Neural progenitor cell (in vitro differentiated cells): ENCODE measurements at regions not wholly inside any gene's neighbourhood (a gene's known extent, or its start where the extent isn't known, plus 50 kb on each side); places are given as distances from the start of the nearest gene placed in this dataset.

Experiments used
- DNase-seq: peaks from one replicate; pipeline ENCODE4 v3.0.0-alpha.2; 2016; ENCODE audit warnings: low spot score
- H2AFZ ChIP-seq: fragments of 200-600 bp; sonication (generic); replicated peaks from 2 replicates; pipeline ENCODE4 v1.6.1; 2016; ENCODE audit warnings: antibody characterized with exemption
- H3F3A ChIP-seq: fragments of 200-600 bp; sonication (generic); 2 replicates; pipeline ENCODE4 v1.6.1; 2016; ENCODE audit warnings: antibody characterized with exemption, low read depth
- H3K27ac ChIP-seq: fragments of 200-600 bp; sonication (generic); 2 replicates; pipeline ENCODE4 v1.5.1; 2016; ENCODE audit warnings: mild to moderate bottlenecking
- H3K27me3 ChIP-seq: fragments of 200-600 bp; sonication (generic); 2 replicates; pipeline ENCODE4 v1.6.1; 2016; ENCODE audit warnings: mild to moderate bottlenecking, moderate library complexity
- H3K36me3 ChIP-seq: fragments of 200-600 bp; sonication (generic); 2 replicates; pipeline ENCODE4 v1.5.1; 2016
- H3K4me1 ChIP-seq: fragments of 200-600 bp; sonication (generic); 2 replicates; pipeline ENCODE4 v1.6.1; 2016; ENCODE audit warnings: mixed run types
- H3K4me2 ChIP-seq: fragments of 200-600 bp; sonication (generic); 2 replicates; pipeline ENCODE4 v1.6.1; 2016
- H3K4me3 ChIP-seq: fragments of 200-600 bp; sonication (generic); 2 replicates; pipeline ENCODE4 v1.5.1; 2016
- H3K79me2 ChIP-seq: fragments of 200-600 bp; sonication (generic); 2 replicates; pipeline ENCODE4 v1.6.1; 2016; ENCODE audit warnings: low read depth
- H3K9ac ChIP-seq: fragments of 200-600 bp; sonication (generic); 2 replicates; pipeline ENCODE4 v1.6.1; 2016
- H3K9me3 ChIP-seq: fragments of 200-600 bp; sonication (generic); 2 replicates; pipeline ENCODE4 v1.5.1; 2016; ENCODE audit warnings: low read depth
- H4K20me1 ChIP-seq: fragments of 200-600 bp; sonication (generic); 2 replicates; pipeline ENCODE4 v1.6.1; 2016; ENCODE audit warnings: low read depth
- H3K27ac Mint-ChIP-seq: 3 replicates; pipeline ENCODE4 v1.8.0; 2021; ENCODE audit warnings: mixed read lengths
- H3K27me3 Mint-ChIP-seq: 2 replicates; pipeline ENCODE4 v1.8.0; 2022; ENCODE audit warnings: low read depth, mild to moderate bottlenecking, inconsistent platforms, moderate library complexity, mixed read lengths; ENCODE audit not compliant: insufficient read depth
- H3K36me3 Mint-ChIP-seq: 3 replicates; pipeline ENCODE4 v1.8.0; 2021; ENCODE audit warnings: mixed read lengths
- H3K4me1 Mint-ChIP-seq: 3 replicates; pipeline ENCODE4 v1.8.0; 2021; ENCODE audit warnings: mixed read lengths
- H3K4me3 Mint-ChIP-seq: 3 replicates; pipeline ENCODE4 v1.8.0; 2021; ENCODE audit warnings: mild to moderate bottlenecking, moderate library complexity, mixed read lengths
- H3K9me3 Mint-ChIP-seq: 3 replicates; pipeline ENCODE4 v1.8.0; 2020; ENCODE audit warnings: mixed read lengths
- EZH2 ChIP-seq: fragments of 200-600 bp; sonication (generic); IDR thresholded peaks from 2 replicates; pipeline ENCODE4 v1.6.1; 2017; ENCODE audit warnings: antibody characterized with exemption, mild to moderate bottlenecking, moderate library complexity
- EZH2phosphoT487 ChIP-seq: fragments of 200-600 bp; sonication (generic); IDR thresholded peaks from 2 replicates; pipeline ENCODE4 v1.6.1; 2017; ENCODE audit warnings: antibody characterized with exemption
- TF ChIP-seq, protein P1 (sequence below): fragments of 200-600 bp; sonication (generic); IDR thresholded peaks from 2 replicates; pipeline ENCODE4 v1.5.1; 2017; ENCODE audit warnings: antibody characterized with exemption, mild to moderate bottlenecking

DNA sequence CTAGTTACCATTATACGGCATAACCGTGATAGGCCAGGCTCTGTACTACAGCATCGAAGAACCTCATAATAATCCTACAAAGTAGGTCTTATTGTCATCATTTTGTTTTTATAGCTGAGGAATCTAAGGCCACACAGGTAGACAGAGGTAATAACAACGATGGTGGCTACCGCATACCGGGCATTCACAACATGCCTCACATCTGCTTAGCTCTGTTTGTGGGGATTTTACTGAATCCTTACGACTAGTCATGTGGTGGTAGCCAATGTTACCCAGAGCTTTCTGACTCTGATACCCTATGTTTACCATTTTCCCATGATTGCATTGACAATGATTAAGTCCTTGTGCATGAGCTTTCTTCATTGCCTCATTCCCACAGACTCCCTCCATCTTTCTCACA is 269.4 kb downstream of the TCF7L2 start:
- Histone ChIP-seq H3F3A (no peaks in the 10 kb centered on the region), H3K9me3 (no peaks in the 10 kb centered on the region), H3K4me3 (no peak overlapping the region), H3K27ac (no peak overlapping the region), H3K36me3 (no peaks in the 10 kb centered on the region), H3K4me2 (no peak overlapping the region), H4K20me1 (no peaks in the 10 kb centered on the region), H3K9ac (no peak overlapping the region), H3K27me3 (no peaks in the 10 kb centered on the region), H3K4me1 (no peaks in the 10 kb centered on the region), H3K79me2 (no peaks in the 10 kb centered on the region), H2AFZ (no peak overlapping the region)
- Mint-ChIP-seq H3K27me3 (peaks cover 3% of the 10 kb centered on the region), H3K4me3 (no peak overlapping the region), H3K36me3 (no peaks in the 10 kb centered on the region), H3K4me1 (no peaks in the 10 kb centered on the region), H3K27ac (no peak overlapping the region), H3K9me3 (peaks cover 6% of the 10 kb centered on the region)
- TF ChIP-seq, protein P1, sequence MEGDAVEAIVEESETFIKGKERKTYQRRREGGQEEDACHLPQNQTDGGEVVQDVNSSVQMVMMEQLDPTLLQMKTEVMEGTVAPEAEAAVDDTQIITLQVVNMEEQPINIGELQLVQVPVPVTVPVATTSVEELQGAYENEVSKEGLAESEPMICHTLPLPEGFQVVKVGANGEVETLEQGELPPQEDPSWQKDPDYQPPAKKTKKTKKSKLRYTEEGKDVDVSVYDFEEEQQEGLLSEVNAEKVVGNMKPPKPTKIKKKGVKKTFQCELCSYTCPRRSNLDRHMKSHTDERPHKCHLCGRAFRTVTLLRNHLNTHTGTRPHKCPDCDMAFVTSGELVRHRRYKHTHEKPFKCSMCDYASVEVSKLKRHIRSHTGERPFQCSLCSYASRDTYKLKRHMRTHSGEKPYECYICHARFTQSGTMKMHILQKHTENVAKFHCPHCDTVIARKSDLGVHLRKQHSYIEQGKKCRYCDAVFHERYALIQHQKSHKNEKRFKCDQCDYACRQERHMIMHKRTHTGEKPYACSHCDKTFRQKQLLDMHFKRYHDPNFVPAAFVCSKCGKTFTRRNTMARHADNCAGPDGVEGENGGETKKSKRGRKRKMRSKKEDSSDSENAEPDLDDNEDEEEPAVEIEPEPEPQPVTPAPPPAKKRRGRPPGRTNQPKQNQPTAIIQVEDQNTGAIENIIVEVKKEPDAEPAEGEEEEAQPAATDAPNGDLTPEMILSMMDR: no peak
- TF ChIP-seq EZH2 (no peak), EZH2phosphoT487 (no peak)
- no peak for DNase-seq

DNA sequence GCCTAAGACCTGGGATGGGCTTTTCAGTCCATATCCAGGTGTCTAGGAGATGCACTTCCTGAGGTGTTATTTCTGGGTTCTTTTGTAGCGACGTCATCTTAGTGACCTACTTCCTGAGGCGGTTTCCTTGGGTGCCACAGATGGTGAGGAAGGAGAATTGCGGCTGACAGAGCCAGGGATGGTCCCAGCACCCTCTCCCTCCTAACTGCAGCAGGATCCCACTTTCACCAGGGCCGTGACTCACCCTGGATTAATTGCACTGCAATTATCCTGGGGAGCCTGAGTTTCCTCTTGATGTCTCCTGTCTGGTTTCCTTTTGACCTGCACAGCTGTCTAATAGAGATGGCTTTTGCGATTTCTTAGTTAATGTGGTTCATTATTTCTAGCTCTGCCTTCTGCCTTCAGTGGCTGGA is 271.7 kb downstream of the TCF7L2 start:
- H3K9me3 Mint-ChIP-seq: peaks cover 3% of the 10 kb centered on the region
- no peak overlapping the region for H3K4me2 ChIP-seq
- peak overlapping the region; percentile 39 for H3K27ac Mint-ChIP-seq

DNA sequence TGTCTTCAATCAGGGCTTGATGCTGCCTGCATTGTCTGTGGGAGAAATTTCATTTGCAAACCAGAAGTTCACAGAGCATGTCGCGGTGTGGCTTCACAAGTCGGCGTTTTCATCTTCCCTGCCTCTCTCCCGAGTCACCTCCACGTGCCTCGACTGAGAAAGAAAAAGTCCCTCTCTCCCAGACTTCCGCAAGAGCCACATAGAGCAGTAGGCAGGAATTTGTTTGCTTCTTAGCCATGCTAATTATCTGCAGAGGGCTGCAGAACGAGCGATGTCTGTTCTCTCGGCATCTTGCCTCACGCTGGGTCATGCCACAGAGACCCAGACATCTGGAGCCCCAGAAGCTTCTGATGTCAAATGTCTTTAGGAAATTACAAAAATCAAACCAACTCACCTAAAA is 272.2 kb downstream of the TCF7L2 start:
- DNase-seq: no peak
- peak overlapping the region; percentile 61 for H2AFZ ChIP-seq
- H3K27ac Mint-ChIP-seq: no peak overlapping the region

More for the DNA sequence above, 271.7 kb downstream of the TCF7L2 start:
- no peak for DNase-seq
- Histone ChIP-seq H3K9me3 (no peaks in the 10 kb centered on the region), H3F3A (no peaks in the 10 kb centered on the region), H3K27ac (no peak overlapping the region), H3K79me2 (no peaks in the 10 kb centered on the region), H4K20me1 (no peaks in the 10 kb centered on the region), H2AFZ (peak overlapping the region; percentile 61), H3K4me3 (no peak overlapping the region), H3K36me3 (no peaks in the 10 kb centered on the region), H3K27me3 (no peaks in the 10 kb centered on the region), H3K9ac (no peak overlapping the region), H3K4me1 (no peaks in the 10 kb centered on the region)
- TF ChIP-seq, protein P1: no peak
- TF ChIP-seq EZH2phosphoT487 (no peak), EZH2 (no peak)
- H3K4me3 Mint-ChIP-seq: no peak overlapping the region
- peaks cover 3% of the 10 kb centered on the region for H3K27me3 Mint-ChIP-seq
- H3K4me1 Mint-ChIP-seq: no peaks in the 10 kb centered on the region
- H3K36me3 Mint-ChIP-seq: no peaks in the 10 kb centered on the region

More for the DNA sequence above, 272.2 kb downstream of the TCF7L2 start:
- no peaks in the 10 kb centered on the region for H3K36me3 Mint-ChIP-seq
- no peaks in the 10 kb centered on the region for H3K79me2 ChIP-seq
- no peak overlapping the region for H3K4me2 ChIP-seq
- no peaks in the 10 kb centered on the region for H3K36me3 ChIP-seq
- H3K9me3 Mint-ChIP-seq: peaks cover 3% of the 10 kb centered on the region
- H3K4me3 ChIP-seq: no peak overlapping the region
- no peaks in the 10 kb centered on the region for H3K27me3 ChIP-seq
- H3K4me1 ChIP-seq: no peaks in the 10 kb centered on the region
- H4K20me1 ChIP-seq: no peaks in the 10 kb centered on the region
- H3F3A ChIP-seq: no peaks in the 10 kb centered on the region
- no peak overlapping the region for H3K27ac ChIP-seq
- H3K9me3 ChIP-seq: no peaks in the 10 kb centered on the region
- H3K4me1 Mint-ChIP-seq: no peaks in the 10 kb centered on the region
- H3K4me3 Mint-ChIP-seq: no peak overlapping the region
- H3K27me3 Mint-ChIP-seq: peaks cover 3% of the 10 kb centered on the region
- TF ChIP-seq EZH2 (no peak), EZH2phosphoT487 (no peak)
- TF ChIP-seq, protein P1: no peak
- no peak overlapping the region for H3K9ac ChIP-seq
